ENCODE measurements at regions not wholly inside any gene's neighbourhood (a gene's known extent, or its start where the extent isn't known, plus 50 kb on each side); places are given as distances from the start of the nearest gene placed in this dataset.
"Not testable (repeated sequence)": the region's sequence is repeated elsewhere in the genome, so short reads cannot be mapped to it uniquely, and the experiment has no call there.

DNA sequence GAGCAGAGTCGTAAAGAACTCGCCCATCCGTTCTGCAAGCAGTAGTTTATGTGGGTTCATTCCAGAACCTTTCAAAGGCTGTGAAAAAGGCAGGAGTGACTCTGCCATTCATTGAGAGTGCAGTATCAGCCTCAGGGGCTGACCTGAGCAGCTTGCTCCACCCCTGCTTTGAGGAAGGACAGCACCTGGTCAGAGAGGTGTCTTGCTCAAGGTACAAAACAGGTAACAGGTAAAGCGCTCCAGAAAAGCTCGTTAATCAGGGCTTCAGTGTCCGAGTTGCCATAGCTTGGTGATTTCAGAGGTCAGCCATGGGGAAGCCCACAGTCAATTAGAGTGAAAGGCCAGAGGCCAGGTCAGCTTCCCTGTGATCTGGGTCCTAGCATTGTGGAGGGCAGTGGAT is 251.1 kb downstream of the ABCC12 start:
- no peak overlapping the region for H3K4me3 ChIP-seq
- DNase-seq (no peak), ATAC-seq (no peak)
- no peaks in the 10 kb centered on the region for H3K36me3 ChIP-seq
- intact Hi-C loops (cut with DNase I) = no loop called here
- H3K27ac ChIP-seq = no peak overlapping the region
- no peaks in the 10 kb centered on the region for H3K4me1 ChIP-seq
- no peaks in the 10 kb centered on the region for H3K27me3 ChIP-seq
- TF ChIP-seq, protein P1, sequence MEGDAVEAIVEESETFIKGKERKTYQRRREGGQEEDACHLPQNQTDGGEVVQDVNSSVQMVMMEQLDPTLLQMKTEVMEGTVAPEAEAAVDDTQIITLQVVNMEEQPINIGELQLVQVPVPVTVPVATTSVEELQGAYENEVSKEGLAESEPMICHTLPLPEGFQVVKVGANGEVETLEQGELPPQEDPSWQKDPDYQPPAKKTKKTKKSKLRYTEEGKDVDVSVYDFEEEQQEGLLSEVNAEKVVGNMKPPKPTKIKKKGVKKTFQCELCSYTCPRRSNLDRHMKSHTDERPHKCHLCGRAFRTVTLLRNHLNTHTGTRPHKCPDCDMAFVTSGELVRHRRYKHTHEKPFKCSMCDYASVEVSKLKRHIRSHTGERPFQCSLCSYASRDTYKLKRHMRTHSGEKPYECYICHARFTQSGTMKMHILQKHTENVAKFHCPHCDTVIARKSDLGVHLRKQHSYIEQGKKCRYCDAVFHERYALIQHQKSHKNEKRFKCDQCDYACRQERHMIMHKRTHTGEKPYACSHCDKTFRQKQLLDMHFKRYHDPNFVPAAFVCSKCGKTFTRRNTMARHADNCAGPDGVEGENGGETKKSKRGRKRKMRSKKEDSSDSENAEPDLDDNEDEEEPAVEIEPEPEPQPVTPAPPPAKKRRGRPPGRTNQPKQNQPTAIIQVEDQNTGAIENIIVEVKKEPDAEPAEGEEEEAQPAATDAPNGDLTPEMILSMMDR (IDR thresholded peaks at IDR 0.05) = no peak
- no peaks in the 10 kb centered on the region for H3K9me3 ChIP-seq

DNA sequence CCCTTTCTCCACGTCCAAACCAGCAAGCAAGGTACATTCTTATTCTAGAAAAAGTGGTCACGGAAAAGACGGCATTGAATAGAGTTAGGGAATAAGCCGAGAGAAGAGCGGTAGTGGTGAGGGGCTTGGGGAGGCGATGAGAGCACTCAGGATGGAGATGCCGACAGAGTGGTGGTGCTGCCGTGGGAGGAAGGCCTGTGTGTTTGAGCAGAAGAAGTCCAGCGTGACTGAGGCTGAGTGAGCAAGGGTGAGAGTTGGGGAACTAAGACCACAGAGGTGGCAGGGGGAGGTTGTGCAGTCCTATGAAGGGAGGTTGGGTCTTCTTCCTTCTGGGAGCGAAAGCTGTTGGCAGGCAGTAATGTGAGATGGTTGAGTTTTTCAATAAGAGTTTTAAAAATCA is 252.3 kb downstream of the ABCC12 start:
- TF ChIP-seq, protein P1 (IDR thresholded peaks at IDR 0.05) = no peak
- Histone ChIP-seq H3K9me3 (no peaks in the 10 kb centered on the region), H3K27me3 (no peaks in the 10 kb centered on the region), H3K36me3 (no peaks in the 10 kb centered on the region), H3K27ac (no peak overlapping the region), H3K4me1 (no peaks in the 10 kb centered on the region), H3K4me3 (no peak overlapping the region)
- intact Hi-C loops (cut with DNase I) = no loop called here
- DNase-seq = no peak
- ATAC-seq = no peak

DNA sequence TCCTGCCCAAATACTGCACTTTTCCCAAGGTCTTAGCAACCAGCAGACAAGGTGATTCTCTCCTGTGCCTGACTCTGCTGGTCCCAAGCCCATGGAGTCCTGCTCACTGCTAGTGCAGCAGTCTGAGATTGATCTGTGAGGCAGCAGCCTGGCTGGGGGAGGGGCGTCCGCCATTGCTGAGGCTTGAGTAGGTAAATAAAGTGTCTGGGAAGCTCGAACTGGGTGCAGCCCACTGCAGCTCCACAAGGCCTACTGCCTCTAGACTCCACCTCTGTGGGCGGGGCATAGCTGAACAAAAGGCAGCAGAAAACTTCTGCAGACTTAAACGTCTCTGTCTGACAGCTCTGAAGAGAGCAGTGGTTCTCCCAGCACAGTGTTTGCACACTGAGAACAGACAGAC is 258.7 kb downstream of the ABCC12 start:
- intact Hi-C loops (cut with DNase I); DNase-seq; H3K27ac ChIP-seq; H3K9me3 ChIP-seq; H3K27me3 ChIP-seq; H3K4me3 ChIP-seq; ATAC-seq; H3K4me1 ChIP-seq; H3K36me3 ChIP-seq: not testable (repeated sequence)

DNA sequence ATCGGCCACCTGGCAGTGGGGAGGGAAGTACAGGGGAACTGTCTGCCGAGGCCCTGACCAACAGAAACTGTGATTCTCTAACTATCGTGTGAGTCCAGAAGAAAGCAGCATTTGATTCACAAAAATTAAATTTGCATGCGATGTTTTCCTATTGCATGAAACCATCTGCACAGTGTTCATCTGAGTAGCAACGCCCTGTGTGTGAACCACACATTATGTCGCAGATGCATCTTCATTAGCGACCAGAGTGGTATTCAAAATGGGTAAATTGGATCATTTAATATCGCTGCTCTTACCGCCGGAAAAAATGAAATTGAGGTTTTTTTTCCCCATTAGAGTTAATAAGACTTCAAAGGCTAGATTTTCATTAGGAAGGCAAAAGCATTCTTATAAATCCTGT is 260.6 kb downstream of the ABCC12 start:
- Histone ChIP-seq H3K4me1 (no peaks in the 10 kb centered on the region), H3K9me3 (no peaks in the 10 kb centered on the region), H3K27me3 (no peaks in the 10 kb centered on the region), H3K27ac (no peak overlapping the region), H3K36me3 (no peaks in the 10 kb centered on the region), H3K4me3 (no peak overlapping the region)
- TF ChIP-seq, protein P1 (IDR thresholded peaks at IDR 0.05) = no peak
- no peak for ATAC-seq
- intact Hi-C loops (cut with DNase I) = no loop called here
- no peak for DNase-seq

DNA sequence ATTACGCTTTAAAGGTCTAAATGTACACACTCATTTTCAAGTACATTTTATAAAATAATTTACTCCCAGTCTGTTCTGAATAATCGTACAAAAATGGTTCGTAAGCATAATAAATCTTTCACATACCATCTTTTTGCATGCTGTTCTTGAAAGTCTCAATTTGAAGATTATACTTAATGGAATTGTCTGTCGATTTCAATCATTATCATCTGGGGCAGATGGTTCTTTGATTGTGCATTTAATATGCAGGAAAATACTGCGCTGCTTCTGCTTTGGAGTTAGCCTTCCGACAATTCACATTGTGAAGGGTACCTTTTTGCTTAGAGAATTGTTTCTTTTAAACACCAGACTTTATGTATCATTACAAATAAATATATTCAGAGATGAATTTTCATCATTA is 262.8 kb downstream of the ABCC12 start:
- H3K4me1 ChIP-seq = no peaks in the 10 kb centered on the region
- DNase-seq (no peak), ATAC-seq (no peak)
- no peaks in the 10 kb centered on the region for H3K27me3 ChIP-seq
- H3K4me3 ChIP-seq = no peak overlapping the region
- TF ChIP-seq, protein P1 (IDR thresholded peaks at IDR 0.05) = no peak
- H3K9me3 ChIP-seq = no peaks in the 10 kb centered on the region
- H3K27ac ChIP-seq = no peak overlapping the region
- no peaks in the 10 kb centered on the region for H3K36me3 ChIP-seq
- intact Hi-C loops (cut with DNase I) = no loop called here

DNA sequence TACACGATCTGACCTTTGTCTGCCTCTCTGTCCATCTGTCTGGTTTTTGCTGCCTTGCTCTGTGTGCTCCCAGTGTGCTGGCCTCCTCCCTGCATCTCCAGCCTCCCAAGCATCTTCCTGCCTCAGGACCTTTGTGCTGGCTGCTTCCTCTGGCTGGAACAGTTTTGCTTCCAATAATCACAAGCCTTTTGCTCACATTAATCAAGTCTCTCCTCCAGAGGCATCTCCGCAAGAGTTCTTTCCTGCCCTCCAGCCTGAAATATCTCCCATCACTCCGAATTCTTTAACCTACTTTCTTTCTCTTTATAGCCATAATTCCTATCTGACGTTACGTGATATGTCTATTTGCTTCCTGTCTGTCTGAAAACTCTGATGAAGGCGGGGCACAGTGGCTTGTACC is 267.1 kb downstream of the ABCC12 start:
- H3K36me3 ChIP-seq = no peaks in the 10 kb centered on the region
- ATAC-seq (no peak), DNase-seq (no peak)
- H3K27me3 ChIP-seq = no peaks in the 10 kb centered on the region
- TF ChIP-seq, protein P1 (IDR thresholded peaks at IDR 0.05) = no peak
- H3K27ac ChIP-seq = no peak overlapping the region
- no peaks in the 10 kb centered on the region for H3K4me1 ChIP-seq
- no peaks in the 10 kb centered on the region for H3K9me3 ChIP-seq
- no peak overlapping the region for H3K4me3 ChIP-seq
- intact Hi-C loops (cut with DNase I) = no loop called here
